Astrocyte of the spinal cord (primary cell): ENCODE measurements at regions not wholly inside any gene's neighbourhood (a gene's known extent, or its start where the extent isn't known, plus 50 kb on each side); places are given as distances from the start of the nearest gene placed in this dataset.

ENCODE experiments used
- DNase-seq: peaks from one replicate; pipeline ENCODE4 v3.0.0; 2011; ENCODE audit warnings: low read depth, low spot score
- H3K4me3 ChIP-seq: 2 replicates; pipeline ENCODE4 v1.5.1; 2011; ENCODE audit warnings: low read depth, mild to moderate bottlenecking, low read length, moderate library complexity
- CTCF ChIP-seq: IDR thresholded peaks from 2 replicates; pipeline ENCODE4 v1.5.1; 2012; ENCODE audit warnings: low read depth, mild to moderate bottlenecking, low read length, inconsistent platforms
- in situ Hi-C: cut with HindIII; loops from 2 replicates; pipeline ENCODE4 v1.10.0; 2017; ENCODE audit warnings: low sequenced_read_pairs

DNA sequence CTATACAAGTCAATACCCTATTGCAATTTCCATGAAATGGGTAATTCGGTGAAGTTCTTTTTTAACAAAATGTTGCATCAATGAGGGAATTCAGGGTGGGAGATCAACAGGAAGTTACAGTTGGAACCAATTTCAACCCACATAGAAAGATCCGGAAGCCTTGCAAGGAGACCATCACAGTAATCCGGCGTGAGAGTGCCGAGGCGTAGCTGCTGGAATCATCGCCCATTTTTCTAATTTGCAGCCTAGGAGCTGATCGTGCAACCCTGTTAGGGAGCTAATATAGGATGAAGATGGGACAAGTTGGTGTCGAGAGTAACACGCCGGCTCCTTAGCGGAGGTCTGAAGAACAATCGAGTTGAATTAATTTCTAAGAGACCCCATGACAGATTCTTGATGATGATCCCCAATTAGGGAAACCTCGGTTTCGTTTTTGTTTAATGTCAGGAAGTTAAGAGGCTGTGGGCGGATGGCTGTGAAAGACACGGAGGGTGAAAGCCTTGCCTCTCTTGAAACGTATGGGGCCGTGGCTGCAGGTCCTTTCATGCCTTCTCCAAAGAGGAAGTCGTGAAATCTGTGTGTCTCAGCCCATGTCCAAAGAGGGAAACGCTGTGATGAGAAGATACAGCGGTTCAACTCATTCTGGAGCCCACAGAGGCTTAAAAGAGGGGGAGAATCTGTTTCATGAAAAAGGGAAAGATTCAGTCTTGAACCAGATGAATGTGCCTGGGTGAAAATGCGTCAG is 51.2 kb upstream of the CARD11 start:
- no peak overlapping the region for H3K4me3 ChIP-seq
- in situ Hi-C loops = no loop called here
- no peak for DNase-seq
- TF ChIP-seq CTCF = no peak

DNA sequence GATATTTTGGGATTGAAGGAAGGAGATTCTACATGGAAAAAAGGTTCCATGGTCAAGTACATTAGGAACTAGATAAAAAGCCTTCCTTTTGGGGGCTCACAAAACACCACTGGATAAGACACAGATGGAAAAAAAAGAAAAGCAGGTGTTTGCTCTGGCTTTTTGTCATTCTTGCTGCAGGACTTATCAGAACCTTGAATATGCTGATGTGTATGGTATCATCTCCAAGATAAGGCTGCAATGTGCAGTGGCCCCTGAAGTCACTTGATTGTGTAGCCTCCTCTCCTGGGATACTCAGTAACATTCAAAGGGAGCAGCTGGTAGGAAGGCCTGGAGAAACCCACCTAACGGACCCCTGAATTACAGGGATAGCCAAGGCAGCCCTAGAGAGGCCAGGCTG is 54.1 kb upstream of the CARD11 start:
- no peak for DNase-seq
- TF ChIP-seq CTCF = no peak
- no peak overlapping the region for H3K4me3 ChIP-seq
- in situ Hi-C loops = no loop called here

- H3K4me3 ChIP-seq = no peak overlapping the region
- no peak for DNase-seq
- TF ChIP-seq CTCF = no peak
- in situ Hi-C loops = no loop called here
These were observed 58.5 kb upstream of the CARD11 start for GRCh38 chr7:3102159-3102558.

DNA sequence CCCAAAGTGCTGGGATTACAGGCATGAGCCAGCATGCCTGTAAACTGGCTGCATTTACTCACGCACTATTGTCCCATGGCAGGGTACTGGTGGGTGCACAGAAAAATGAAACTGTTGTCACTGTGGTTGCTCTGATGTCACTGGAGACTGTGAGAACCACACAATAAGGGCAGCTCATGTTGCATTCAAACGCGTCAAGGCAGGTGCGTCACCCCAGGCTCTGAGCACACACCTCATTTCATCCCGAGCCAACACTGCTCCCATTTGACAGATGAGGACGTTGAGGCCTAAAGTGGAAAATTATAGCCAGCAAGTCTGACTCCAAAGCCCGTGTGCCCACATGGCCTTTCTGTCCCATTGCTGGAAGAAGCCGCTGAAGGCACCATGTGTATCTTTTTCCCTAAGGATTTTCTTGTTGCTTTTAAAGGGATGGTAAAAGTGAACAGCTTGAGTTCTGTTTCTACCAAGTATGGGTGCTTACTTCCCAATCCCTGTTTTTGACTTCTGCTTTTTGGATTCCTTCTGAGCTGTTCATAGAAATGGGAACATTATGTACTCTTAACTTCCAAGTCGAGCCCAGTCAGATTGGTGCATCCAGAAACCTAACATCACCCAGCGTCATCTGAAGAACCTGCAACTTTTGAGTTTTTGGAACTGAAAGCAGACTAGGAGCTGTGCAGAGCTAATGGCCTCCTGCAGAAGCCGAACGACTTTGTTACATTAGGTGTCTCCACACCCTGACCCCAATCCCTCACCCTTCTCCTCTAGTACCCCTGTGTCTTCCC is 60.1 kb upstream of the CARD11 start:
- no peak for DNase-seq
- in situ Hi-C loops = no loop called here
- TF ChIP-seq CTCF = no peak
- no peak overlapping the region for H3K4me3 ChIP-seq

DNA sequence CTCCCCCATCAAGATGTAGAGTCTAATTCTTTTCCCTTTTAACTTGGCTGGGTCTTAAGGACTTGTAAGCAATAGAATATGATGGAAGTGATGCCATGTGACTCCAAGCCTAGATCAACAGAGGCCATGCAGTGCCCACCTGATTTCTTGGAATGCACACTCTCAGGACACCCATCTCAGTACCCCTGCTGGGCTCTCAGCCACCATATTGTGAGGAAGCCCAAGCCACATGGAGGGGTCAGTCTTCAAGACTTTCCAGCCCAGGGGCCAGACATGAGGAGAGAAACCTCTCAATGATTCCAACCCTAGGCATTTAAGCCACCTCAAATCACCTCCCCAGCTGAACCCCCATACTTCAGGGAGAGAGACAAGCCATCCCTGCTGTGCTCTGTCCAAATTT is 62.2 kb upstream of the CARD11 start:
- in situ Hi-C loops = no loop called here
- no peak overlapping the region for H3K4me3 ChIP-seq
- no peak for TF ChIP-seq CTCF
- no peak for DNase-seq

GRCh38 chr7:3106361-3106826 is 62.7 kb upstream of the CARD11 start:
- no peak overlapping the region for H3K4me3 ChIP-seq
- in situ Hi-C loops = no loop called here
- no peak for DNase-seq
- no peak for TF ChIP-seq CTCF
